ENCODE measurements at regions not wholly inside any gene's neighbourhood (a gene's known extent, or its start where the extent isn't known, plus 50 kb on each side); places are given as distances from the start of the nearest gene placed in this dataset.

DNA sequence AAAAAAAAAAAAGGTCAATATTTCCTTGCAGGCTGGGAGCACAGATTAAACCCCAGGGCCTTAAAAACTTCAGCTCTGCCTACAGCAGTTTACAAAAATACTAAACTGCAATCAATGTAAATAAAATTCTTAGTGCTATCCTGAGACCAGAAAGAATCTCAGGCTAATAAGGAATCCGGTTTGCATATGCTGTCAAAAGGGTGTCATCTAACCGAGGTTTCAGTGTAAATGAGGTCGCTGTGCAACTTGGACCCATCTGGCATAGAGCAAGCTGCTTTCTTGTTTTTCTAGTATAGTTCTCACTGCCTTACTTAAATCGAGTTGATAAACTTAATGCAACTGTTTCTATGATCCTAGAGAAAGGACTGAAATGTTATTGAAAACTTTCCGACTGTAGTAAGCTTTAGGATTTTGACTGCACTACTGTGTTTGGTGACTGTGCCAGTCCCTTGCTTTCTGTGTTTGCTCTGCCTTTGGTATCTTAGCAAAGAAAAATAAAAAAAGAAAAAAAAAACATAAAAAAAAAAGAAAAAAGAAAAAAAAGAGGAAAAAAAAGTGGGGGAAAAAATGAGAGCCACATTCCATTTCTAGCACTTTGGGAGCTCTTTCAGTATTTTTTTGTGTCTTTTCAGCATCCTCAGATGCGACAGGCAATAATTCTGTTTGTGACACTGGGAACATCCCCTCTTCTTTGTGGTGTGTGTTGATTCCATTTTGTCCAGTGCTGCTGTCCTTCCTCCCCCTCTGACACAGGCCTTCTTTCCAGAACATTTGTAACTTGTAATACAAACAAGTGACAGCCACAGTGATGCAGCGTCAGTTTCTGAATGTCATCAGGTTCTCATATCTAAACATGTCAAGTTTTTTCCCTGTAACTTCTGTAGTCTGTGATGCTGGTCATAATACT, 340.5 kb downstream of the ZNF536 start:
- no peak for DNase-seq (ENCODE audit: low spot score)
- no peak for FAIRE-seq

DNA sequence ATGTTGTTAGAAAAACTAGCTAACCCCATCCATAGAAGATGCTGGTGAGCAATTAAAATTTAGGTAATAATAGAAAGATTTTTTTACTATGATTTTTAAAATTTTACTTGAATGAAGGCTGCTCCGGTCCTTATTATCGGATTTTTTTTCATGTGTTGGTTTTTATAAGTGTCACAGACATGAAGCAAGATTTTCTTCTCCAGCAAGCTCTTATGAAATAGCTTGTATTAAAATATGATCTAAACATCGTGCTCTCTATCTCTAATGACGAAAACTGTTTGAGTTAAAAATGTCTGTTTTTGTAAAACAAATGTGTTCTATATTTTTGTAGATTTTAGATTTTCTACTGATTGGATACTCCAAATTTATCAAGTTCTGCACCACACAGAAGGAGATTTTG, 339.6 kb downstream of the ZNF536 start:
- FAIRE-seq = no peak
- no peak for DNase-seq (ENCODE audit: low spot score)

DNA sequence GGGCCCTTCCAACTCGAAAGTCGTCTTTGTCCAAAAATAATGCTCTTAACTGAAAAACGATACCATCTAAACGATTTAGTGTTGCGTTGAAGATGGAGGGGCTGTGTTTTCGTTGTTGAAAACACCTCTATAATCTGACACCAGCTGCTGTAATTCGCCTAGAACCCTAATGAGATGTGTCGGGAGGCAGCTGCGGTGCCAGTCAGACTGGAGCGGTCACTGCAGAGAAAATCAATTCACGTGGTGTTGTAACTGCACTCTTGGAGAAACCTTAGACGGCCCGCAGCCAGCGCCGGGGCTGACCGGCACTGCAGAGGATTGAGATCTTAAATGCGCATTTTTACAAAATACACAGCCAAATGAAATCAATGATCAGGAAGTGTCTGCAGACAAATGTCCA, 339.1 kb downstream of the ZNF536 start:
- FAIRE-seq (no peak), DNase-seq (ENCODE audit: low spot score) (no peak)

DNA sequence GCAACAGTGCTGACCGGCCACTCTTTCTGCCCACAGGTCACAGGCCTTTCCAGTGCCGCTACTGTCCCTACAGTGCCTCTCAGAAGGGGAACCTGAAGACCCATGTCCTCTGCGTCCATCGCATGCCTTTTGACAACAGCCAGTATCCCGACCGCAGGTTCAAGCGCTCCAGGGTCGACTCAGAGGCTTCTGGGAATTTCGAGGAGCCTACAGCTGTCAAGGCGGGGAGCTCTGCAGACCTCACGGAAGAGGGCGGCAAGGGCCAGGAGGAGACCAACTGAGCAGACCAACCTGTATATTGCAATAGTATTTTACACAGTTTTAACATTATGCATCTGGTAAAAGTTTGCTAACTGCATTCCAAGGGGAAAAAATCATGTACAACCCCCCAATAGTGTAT, 338.5 kb downstream of the ZNF536 start:
- DNase-seq (ENCODE audit: low spot score) (no peak), FAIRE-seq (no peak)

DNA sequence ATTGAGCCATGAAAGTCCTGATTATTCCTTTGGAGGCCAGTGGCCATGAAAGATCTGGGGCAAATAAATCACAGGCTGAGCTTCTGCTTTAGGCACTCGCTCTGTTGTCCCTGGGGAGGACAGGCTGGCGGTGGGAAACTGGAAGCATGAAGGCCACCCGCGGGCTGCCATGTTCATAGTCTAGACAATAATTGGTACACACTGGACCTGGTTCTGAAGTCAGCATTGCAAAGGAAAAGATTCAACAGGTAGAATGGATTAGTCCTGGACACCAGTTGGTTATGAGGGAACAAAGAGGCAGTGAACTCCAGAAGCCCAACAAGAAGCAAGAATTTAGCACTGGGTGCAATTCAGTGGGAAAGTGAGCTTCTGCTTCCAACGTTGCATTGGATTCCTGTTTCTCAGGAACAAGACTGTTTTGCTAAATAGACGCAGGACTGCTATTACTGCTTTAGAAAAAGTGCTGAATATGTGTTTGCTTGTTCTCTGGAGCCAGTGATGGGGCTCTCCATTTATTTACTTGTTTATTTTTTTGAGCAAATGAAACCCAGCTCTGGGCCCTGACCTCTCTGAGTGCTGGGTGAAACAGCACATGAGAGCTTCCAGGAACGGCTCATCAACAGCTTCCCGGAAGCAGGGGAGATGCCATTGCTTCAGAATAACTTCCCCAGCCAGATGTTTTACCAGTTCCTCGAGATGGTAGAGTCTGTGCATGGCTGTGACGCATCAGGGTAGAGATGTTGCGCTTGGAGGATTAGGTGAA, 336.4 kb downstream of the ZNF536 start:
- FAIRE-seq = no peak
- DNase-seq (ENCODE audit: low spot score) = no peak

DNA sequence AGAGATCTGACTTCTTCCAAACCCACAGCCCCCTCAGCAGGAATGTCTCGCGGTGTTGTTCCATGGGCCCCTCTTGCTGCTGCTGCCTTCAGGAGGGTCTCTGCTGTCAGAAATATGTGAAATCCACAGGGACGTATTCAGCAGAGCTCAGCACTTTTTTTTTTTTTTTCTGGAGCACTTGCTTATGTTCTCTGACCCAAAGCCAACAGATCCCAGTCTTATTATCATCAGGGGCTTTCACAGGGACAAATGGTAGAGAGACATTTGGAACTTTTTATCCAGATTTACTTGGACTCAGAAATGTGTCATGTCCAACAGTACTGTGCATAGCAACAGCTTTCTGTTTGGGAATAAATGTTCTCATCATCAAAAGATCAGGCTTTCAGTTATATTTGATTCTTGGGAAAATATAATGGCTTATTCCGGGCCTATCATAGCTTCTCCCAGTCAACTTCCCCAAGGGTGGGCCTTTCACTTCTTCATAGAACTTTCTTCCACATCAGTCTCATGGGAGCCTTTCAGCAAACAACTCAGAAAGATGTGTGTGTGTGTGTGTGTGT, 332.7 kb downstream of the ZNF536 start:
- DNase-seq (ENCODE audit: low spot score) (no peak), FAIRE-seq (no peak)

DNA sequence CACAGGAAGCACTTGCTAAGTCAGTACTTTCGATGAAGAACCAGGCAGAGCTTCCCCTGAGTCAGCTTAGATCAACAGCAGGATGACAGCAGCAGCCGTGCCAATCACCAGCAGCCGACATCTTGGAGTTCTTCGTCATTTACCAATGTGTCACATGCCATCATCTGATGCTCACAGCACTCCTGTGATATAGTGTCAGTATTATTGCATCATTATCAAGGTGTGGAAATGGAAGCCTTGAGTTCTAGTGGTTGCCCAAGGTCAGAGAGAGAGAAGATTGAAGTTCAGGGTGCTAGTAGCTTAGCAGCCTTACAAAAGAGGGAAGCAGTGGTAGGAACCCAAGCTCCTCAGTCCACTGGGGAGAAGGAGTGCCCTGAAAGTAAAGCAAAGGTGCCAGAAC, 331.5 kb downstream of the ZNF536 start:
- DNase-seq (ENCODE audit: low spot score) (no peak), FAIRE-seq (no peak)

DNA sequence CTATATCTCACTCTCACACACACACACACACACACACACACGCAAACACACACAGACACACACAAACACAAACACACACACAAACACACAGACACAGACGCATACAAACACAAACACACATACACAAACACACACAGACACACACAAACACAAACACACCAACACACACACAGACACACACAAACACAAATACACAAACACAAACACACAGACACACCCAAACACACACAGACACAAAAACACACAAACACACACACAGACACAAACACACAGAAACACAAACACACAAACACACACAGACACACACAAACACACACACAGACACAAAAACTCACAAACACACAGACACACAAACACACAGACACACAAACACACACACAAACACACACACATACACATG, 329.0 kb downstream of the ZNF536 start:
- no peak for FAIRE-seq
- DNase-seq (ENCODE audit: low spot score) = no peak

DNA sequence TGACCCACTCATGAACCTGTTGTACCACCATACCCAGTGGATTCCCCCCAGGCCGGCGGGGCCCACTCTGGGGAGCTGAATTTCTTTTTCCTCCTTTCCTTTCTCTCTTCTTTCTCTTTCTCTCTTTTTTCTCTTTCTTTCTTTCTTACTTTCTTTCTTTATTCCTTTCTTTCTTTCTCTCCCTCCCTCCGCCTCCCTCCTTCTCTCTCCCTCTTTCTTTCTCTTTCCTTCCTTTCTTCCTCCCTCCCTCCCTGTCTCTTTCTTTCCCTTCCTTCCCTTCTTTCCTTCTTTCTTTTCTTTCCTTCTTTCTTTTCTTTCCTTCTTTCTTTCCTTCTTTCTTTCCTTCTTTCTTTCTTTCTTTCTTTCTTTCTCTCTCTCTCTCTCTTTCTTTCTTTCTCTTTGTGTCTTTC, 327.7 kb downstream of the ZNF536 start:
- DNase-seq (ENCODE audit: low spot score) = no peak
- no peak for FAIRE-seq

DNA sequence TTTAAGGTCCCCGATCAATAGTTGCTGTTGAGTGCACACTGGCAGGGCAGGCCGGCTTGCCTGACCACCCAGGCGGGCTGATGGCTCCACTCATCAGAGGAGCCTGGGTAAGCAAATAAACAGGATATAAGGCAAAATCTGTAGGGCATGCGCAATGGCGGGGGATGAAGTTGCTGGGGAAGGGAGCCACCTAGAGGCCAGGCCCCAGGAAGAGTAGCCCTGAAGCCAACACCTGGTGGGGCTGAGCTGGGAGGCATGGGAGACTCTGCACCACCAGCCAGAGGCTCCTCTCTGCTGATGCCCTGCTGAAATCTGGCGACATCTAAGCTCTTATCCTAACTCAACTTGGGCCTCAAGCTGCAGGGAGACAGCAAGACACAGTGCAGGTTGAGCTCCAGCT, 324.3 kb downstream of the ZNF536 start:
- DNase-seq (ENCODE audit: low spot score) = no peak
- FAIRE-seq = no peak

DNA sequence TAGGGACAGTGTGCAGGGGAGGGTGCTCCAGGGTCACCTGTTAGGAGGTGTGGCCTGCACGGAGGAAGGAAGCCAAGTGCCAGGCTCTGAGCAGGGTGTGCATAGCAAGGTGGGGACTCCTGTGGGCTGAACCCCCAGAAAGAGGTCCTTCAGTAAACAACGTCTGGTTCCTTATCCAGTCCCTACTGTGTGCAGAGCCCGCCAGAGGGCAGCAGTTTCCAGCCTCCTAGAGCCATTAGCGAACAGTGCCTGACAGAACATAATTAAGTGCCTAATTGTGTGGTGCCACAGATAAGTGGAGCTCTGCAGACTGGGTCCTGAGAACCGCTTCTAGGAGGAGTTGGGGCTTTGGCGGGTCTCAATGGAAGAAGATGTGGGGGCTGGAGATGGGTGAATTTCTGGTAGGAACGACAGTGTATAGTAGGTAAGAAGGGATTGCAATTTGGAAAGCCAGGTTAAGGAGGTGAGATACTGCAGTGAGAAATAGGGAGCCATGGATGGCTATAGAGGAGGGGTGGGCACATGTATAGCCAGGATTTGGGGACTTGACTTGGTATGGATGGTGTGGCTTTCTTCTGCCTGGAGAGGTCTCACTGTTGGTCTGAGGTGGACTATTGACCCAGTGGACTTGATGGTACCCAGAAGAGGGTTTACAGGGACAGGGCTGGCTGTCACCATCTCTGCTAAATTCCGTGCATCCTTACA, 323.1 kb downstream of the ZNF536 start:
- DNase-seq (ENCODE audit: low spot score) = no peak
- FAIRE-seq = no peak

DNA sequence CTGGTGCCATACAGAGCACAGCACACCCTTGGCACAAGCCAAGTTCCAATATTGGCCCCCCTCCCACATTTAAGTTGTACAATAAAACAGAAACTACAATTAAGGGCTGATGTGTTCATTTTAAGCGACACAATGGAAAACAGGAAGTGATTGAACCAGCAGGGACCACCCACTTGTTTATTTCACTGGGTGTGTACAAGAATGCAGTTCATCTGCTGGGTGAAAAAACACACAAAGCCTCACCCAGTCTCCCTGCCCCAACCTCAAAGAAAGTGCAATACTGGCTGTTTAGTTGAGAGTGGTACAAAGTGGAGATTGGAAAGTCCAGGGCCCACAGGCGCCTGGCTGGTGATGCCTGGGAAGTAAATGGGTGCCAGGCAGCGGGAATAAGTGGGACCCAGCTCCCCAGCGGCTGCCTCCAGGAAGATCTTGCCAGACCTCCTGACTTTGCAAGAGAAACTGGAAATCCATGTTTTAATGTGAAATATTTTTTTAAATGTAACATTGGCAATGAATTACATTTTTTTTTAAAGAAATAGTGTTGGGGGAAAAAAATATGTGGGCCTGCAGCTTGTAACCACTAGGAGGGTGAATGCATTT, 322.1 kb downstream of the ZNF536 start:
- DNase-seq (ENCODE audit: low spot score) (no peak), FAIRE-seq (no peak)

DNA sequence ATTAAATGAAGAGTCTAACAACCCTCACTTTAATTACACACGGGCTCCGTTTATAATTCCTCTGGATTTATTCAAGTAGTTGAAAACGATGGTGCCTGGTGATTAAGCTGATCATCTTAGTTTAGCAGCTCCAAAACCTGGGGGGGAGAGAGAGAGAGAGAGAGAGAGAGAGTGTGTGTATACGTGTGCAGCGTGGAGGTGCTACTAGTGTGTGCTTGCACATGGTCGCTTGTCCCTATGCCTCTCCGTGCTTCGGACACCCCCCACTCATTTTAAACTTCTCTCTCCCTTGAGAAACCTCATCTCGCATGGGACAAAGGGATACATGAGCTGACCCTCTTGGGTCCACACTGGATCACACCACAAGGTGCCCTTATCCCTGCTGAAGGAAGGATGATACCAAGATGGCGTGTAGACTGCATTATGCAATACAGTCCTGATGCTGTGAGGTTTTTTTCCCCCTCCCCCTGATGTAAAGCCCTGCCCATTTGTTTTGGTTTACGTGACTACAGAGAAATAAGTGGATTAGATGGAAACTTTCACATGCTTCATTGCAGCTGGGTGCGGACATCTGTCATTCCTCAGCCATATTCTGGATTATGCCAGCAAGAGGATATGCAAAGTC, 320.8 kb downstream of the ZNF536 start:
- FAIRE-seq (no peak), DNase-seq (ENCODE audit: low spot score) (no peak)

DNA sequence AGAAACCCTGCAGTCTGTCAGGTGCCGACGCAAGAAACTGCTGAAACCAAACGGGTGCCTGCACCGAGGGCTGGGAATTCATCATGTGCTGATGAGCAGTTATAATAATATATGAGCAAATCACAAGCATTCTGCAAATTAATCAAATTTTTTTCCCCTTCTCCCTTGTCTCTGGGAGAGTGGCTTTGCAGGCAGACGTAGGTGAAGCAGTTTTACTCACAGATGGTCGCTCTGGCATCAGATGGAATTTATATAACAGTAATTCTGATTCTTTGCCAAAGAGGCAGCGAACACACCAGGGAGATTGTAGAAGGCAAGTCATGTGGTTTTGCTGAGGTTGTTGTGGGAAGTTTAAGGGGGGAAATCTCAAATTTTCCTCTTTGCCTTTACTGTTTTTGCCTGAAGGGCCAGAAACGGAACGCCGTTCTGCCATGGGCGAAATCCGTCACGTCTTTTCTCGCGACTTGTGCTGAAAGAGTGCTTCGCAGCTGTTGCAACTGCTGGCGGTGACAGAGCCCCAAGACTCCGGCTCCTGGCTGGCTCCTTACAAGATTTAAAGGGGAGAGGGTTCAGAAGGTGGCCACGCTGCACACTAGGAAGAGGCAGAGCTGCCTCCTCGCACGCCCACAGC, 320.1 kb downstream of the ZNF536 start:
- FAIRE-seq = no peak
- no peak for DNase-seq (ENCODE audit: low spot score)

DNA sequence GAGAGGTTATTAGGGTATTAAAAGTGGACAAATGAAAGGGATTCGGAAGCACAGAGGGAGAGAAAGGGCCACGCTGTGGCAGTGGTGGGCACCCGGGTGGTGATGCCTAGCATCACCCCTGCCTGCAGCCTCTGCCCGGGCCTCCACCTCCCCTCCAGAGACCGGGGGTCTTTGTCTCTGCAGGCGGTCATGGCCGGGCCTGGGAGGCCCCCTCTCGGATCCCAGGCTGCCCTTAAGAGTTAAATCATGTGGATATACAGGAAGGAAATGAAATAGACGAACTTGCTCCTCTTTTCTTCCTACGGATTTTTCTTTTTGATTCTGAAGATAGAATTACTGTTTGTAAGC, 319.6 kb downstream of the ZNF536 start:
- no peak for FAIRE-seq

DNA sequence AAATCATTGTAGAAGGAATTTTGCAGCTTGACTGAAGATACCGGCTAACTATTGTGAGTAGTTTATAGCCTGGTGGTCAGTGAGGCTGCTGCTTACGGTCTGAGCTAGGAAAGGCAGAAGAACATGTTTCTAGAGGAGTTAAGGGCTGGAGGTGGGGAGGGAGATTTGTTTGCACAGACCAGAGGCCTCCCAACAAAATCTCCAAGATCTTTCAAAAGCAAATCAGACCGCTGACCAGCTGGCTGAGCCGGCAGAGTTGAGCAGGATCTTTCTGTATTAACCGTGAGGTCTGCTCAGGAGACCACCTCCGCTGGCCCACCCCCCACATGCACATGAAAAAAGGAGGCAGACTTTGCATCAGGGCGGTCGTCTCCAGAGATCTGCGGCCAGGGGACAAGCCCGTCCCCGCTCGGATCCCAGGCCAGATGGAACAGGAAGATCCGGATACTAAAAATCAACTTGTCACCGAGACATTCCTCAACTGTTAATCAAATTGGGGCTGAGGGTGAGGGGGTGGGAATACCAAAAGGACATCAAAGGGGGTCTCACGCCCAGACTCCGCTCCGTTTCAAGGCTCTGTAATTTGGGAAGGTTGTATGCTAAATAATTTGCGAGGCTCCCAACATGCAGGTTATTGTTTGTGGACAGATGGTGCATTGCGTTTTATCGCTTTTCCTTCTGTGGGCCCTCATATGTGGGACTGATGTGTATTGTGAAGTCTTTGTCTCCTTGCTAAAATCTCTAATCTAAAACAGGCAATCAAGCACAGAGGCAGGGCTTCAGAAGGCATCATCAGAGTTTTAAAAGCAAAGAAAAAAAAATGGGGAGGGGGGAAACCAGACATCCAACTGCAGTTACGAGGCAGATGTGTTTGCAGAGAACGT, 319.0 kb downstream of the ZNF536 start:
- FAIRE-seq = no peak
- no peak for DNase-seq (ENCODE audit: low spot score)

More for the DNA sequence above, 319.6 kb downstream of the ZNF536 start:
- no peak for DNase-seq (ENCODE audit: low spot score)

DNA sequence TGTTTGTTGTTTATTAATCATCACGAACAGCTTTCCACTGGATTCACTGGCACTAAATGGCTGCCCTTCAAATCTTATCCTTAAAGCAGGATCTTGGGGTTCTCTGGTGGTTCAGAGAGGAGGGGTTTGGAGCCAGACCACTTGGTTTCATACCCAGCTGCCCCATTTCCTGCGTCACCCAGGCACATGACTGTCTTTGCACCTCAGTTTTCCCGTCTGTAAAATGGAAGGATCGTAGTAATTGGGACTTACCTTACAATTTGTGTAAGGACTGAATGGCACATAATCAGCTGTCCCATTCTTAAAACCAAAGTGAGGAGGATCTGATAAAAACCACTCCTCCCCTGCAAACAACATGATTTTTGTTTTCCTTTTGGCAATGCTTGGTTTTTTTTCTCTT, 318.3 kb downstream of the ZNF536 start:
- FAIRE-seq = no peak

DNA sequence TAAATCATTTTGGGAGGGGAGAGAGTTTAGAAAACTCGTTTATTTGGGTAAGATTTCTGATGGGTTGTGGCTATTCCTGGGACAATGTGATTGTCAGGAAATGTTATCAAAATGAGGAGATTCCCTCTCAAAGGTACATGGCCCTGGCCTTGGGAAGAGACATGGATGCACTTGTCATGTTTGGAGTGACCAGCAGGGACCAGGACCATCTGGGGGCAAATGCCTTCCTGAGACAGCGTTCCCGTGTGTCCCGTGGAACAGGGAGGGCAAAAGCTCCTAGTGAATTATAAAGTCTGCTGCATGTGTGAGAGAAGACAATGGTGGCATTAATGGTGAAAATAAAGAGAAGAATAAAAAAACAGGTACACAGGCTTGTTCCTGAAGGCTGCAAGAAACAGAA, 317.3 kb downstream of the ZNF536 start:
- FAIRE-seq (no peak), DNase-seq (ENCODE audit: low spot score) (no peak)

More for the DNA sequence above, 318.3 kb downstream of the ZNF536 start:
- DNase-seq (ENCODE audit: low spot score) = no peak

DNA sequence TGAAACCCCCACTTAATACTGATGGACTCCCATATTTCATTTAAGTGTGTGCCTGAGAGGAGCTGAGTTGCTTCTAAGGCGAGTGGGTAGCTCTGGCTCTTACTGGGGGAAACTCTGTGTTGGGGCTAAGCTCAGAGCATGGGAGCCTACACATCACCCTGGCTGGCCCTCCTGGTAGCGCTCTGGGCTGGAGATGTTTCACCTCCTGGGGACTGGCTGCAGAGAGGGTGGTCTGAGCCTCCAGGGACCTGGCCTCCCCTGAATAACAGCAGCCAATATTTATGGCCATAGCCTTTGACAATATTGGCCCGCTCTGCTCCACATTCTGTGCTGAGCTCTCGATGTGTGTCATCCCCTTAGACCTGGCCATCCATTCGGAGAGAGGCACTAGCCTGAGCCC, 316.5 kb downstream of the ZNF536 start:
- DNase-seq (ENCODE audit: low spot score) = no peak
- FAIRE-seq = no peak

All from RCC 7860 (cell line).